SIG-M5 (cell line): ENCODE measurements at regions not wholly inside any gene's neighbourhood (a gene's known extent, or its start where the extent isn't known, plus 50 kb on each side); places are given as distances from the start of the nearest gene placed in this dataset.
"Not testable (repeated sequence)": the region's sequence is repeated elsewhere in the genome, so short reads cannot be mapped to it uniquely, and the experiment has no call there.

Experiments
- DNase-seq: peaks from one replicate; lab custom pipeline; 2025; lab: John Stamatoyannopoulos, UW

DNA sequence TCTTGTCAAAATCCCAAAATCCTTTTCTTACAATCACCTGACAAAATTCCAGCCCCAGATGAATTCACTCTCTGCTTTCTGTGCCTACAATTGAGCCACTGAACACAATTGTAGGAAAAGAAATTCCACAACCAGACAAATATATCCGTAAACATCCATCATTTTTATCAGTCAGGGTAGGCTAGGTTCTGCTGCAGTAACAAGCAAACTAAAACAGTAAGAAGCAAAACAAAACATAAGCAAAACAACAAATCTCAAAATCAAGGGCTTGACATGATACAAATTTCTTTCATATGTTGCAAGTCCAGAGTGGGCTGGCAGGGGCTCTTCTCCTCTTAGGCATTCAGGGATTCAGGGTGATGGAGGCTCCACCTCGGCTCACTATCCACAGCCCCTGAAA, 114.2 kb upstream of the MAN2A1 start:
- DNase-seq: no peak

DNA sequence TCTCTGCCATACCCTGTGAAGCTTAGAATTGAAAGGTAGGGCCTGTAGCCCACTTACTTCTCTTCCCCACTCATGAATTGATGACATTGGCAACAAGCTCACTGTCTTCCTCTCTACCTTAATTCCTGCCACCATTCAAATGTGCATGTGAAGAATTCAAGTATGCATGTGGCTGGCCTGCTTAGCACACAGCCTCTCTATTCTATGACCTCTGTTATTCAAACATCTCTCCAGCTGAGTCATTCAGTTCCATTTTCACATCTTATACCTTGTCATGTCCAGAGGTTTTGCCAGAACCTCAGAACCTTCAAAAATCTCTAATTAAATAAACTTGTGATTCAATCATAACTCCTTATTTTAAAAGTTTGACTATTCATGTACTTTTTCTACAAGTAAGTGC, 114.7 kb upstream of the MAN2A1 start:
- no peak for DNase-seq

DNA sequence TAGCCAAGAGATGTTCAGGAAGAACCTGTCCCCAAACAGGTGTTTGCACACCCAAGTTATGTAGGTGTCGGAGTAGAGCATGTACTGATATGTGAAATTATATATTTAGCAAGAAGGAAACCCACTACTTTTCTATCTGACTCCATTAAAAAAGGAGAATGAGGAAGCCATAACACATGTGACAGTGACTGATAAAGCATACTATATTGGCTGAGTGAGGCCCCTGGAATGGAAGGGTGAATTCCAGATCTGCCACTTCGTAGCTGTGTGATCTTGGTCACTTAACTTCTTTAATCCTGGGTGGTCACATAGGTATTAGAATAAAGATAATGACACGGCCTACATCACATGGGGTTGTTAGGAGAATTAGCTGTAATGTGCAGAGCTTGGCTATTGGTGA, 116.0 kb upstream of the MAN2A1 start:
- DNase-seq: no peak

DNA sequence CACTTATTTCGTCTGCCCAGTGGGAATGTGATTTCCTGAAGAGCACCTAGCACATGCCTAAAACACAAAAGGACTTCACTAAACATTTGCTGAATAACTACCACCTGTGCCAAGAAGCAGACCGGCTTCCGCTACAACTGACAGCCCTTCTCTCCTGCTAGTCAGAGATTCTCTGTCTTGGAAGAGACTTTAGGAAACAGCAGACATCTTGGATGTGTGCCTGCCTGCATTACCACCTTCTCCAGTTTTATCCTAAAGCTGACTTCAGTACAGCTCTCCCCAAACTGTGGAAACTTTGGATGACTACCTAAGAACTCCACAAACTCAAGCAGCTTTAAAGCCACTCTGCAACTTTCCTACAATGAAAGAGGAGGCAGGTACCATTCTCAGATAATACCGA, 116.5 kb upstream of the MAN2A1 start:
- no peak for DNase-seq

- no peak for DNase-seq
Measured at GRCh38 chr5:109571785-109572184, 117.9 kb upstream of the MAN2A1 start.

DNA sequence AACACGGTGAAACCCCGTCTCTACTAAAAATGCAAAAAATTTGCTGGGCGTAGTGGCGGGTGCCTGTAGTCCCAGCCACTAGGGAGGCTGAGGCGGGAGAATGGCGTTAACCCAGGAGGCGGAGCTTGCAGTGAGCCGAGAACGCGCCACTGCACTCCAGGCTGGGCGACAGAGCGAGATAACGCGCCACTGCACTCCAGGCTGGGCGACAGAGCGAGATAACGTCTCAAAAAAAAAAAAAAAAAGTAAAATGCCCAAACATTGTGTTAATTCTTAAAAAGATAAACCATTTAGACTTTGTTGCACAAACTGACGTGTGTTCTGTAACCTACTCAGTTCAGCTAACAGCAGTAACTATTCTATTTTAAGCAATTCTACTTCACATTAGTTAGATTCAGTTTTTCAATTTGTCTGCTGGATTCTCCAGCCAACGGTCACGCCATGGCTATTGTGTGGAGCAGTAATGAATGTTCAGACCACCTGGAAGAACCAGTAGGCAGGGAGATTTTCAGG, 119.3 kb upstream of the MAN2A1 start:
- DNase-seq: no peak

- peak; percentile 14 for DNase-seq
Measured at GRCh38 chr5:109567374-109568044, 122.2 kb upstream of the MAN2A1 start.

- DNase-seq: no peak
Measured at GRCh38 chr5:109566361-109566760, 123.4 kb upstream of the MAN2A1 start.

GRCh38 chr5:109563739-109564138, 126.0 kb upstream of the MAN2A1 start:
- no peak for DNase-seq

- no peak for DNase-seq
Measured at GRCh38 chr5:109563189-109563588, 126.5 kb upstream of the MAN2A1 start.

GRCh38 chr5:109562441-109562840, 127.3 kb upstream of the MAN2A1 start:
- no peak for DNase-seq

DNA sequence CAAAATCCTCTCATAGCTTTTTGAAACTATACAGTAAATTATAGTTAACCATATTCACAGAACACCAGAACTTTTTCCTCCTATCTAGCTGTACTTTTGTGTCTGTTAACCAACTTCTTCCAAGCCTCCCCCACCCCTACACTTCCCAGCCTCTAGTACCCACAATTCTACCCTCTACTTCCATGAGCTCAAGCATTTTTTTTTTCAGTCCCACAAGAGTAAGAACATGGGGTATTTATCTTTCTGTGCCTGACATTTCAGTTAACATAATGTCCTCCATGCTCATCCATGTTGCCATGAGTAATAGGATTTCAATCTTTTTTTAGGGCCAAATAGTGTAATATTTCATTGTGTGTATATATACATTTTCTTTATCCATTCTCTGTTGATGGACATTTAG, 128.3 kb upstream of the MAN2A1 start:
- DNase-seq: no peak

DNA sequence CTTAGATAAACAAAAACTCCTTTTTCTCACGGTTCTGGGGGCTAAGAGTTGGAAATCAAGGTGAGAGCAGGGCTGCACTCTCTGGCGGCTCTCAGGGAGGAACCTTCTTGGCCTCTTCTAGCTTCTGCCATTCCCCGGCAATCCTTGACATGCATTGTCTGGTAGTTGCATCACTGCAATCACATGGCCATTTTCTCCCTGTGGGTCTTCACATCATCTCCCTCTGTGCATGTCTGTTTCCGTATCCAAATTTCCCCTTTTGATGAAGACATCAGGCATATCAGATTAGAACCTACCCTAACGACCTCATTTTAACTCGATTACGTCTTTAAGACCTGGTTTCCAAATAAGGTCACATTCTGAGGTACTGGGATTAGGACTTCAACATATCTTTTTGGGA, 129.2 kb upstream of the MAN2A1 start:
- DNase-seq: no peak

- no peak for DNase-seq
Measured at GRCh38 chr5:109558952-109559351, 130.8 kb upstream of the MAN2A1 start.

DNA sequence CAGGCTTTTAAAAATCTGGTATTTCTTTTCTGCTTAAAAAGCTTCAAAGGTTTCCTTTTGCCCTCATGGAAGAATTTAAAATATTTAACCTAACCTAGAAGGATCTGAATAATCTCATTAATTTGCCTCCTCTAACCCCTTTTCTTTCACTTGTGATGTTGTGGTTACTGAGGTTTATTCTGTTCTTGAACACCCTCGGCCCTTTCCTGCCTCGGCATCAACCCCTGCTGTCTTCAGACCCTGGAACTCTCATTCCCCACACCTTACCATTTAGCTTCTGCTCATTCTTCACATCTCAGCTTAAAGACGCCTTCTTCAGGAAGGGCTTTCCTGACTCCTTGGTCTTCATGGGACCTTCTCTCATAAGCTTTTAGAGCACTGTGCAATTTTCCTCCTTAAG, 131.4 kb upstream of the MAN2A1 start:
- no peak for DNase-seq

- DNase-seq: no peak
Measured at GRCh38 chr5:109553846-109554245, 135.9 kb upstream of the MAN2A1 start.

DNA sequence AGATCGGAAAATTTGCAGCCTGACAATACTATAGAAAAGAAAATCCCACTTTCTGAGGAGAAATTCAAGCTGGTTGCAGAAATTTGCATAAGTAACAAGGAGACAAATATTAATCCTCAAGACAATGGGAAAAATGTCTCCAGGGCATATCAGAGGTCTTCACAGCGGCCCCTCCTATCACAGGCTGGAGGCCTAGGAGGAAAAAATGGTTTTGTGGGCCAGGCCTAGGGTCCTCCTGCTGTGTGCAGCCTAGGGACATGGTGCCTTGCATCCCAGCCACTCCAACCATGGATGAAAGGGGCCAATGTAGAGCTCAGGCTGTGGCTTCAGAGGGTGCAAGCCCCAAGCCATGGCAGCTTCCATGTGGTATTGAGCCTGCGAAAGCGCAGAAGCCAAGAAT, 138.5 kb upstream of the MAN2A1 start:
- DNase-seq: not testable (repeated sequence)

GRCh38 chr5:109550077-109550476, 139.7 kb upstream of the MAN2A1 start:
- DNase-seq: no peak

DNA sequence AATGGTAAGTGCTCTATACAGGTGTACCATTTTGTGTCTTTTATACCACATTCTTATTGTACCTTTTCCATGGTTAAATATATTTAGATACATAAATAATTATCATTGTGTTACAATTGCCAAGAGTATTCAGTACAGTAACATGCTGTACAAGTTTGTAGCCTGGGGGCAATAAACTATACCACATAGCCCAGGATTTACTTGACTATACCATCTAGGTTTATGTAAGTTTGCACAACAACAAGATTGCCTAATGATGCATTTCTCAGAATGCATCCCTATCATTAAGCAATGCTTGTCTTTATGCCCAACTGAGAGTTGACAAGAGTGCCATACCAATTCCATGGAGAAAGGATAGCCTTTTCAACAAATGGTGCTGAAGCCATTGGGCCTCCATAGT, 136.7 kb upstream of the PJA2 start:
- no peak for DNase-seq

- not testable (repeated sequence) for DNase-seq
Measured at GRCh38 chr5:109544873-109545272, 135.1 kb upstream of the PJA2 start.

DNA sequence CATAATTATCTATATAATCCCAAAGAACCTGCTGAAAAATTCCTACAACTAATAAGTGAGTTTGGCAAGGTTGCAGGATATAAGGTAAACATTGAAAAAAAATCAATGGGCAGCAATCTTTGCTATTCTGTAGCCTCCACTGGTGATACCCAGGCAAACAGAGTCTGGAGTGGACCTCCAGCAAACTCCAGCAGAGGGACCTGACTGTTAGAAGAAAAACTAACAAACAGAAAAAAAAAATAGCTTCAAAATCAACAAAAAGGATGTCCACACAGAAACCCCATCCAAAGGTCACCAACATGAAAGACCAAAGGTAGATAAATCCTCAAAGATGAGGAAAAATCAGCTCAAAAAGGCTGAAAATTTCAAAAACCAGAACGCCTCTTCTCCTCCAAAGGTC, 128.9 kb upstream of the PJA2 start:
- not testable (repeated sequence) for DNase-seq

- DNase-seq: not testable (repeated sequence)
Measured at GRCh38 chr5:109535090-109535489, 125.3 kb upstream of the PJA2 start.

GRCh38 chr5:109533751-109534272, 124.0 kb upstream of the PJA2 start:
- DNase-seq: no peak

DNA sequence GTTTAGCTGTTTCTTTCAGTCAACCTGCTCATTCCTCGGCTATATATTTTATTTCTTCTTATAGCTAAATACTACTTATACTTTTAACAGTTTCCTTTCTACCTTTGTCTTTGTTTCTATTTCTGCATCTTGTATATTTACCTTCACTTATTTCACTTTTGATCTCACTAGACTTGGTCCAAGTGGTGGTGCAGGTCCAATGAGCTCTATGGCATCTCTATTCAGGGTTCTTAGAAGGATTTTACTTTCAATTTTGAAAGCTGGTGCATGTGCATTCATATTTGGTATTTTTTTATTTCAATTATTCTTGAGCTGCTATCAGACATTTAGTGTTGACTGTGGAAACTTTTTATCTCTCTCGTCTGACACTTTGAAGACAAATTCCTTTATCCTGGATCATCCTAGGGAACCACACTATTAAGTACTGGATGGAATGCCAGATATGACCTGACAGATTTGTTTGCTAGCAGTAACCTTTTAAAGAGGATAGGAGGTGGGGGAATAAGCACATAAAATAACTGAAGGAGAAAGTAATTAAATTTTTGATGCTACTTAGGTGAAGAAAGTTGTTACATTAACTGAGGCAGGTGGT, 123.1 kb upstream of the PJA2 start:
- no peak for DNase-seq
